ENCODE measurements at regions not wholly inside any gene's neighbourhood (a gene's known extent, or its start where the extent isn't known, plus 50 kb on each side); places are given as distances from the start of the nearest gene placed in this dataset.

GRCh38 chr12:58067610-58068387 lies 126.4 kb downstream of the ATP23 start:
- Histone ChIP-seq H4K20me1 (ENCODE audit: insufficient read depth, low read length) (no peaks in the 10 kb centered on the region), H3K4me1 (ENCODE audit: control insufficient read depth in 1 of 2, insufficient read depth in 2 of 2, low read length in 2 of 2) (peaks cover 0 to 4% of the 10 kb centered on the region in 2 donors), H3K27me3 (ENCODE audit: control insufficient read depth in 2 of 2, insufficient read depth in 2 of 2, low read length in 2 of 2) (no peaks in the 10 kb centered on the region), H3K9ac (ENCODE audit: insufficient read depth, low read length, poor library complexity, severe bottlenecking) (no peak overlapping the region), H3K36me3 (replicated peaks in 1 of 2; ENCODE audit: control insufficient read depth in 1 of 2, insufficient read depth in 2 of 2, low read length in 2 of 2) (no peaks in the 10 kb centered on the region), H3K9me3 (replicated peaks in 1 of 2; ENCODE audit: control insufficient read depth in 1 of 2, insufficient read depth in 1 of 2, low read length in 2 of 2) (no peaks in the 10 kb centered on the region), H3K79me2 (ENCODE audit: insufficient read depth, low read length) (no peaks in the 10 kb centered on the region), H3K4me3 (replicated peaks in 1 of 3; ENCODE audit: low read depth in 2 of 3, low read length in 3 of 3) (no peak overlapping the region), H2AFZ (ENCODE audit: insufficient read depth, low read depth, low read length, poor library complexity, severe bottlenecking) (no peak overlapping the region), H3K4me2 (replicated peaks; ENCODE audit: extremely low read depth, low read length, poor library complexity, severe bottlenecking) (no peak overlapping the region), H3K27ac (ENCODE audit: low read depth in 1 of 2, low read length in 2 of 2) (no peak overlapping the region)
- no CpG with 5 or more reads among the region's 1 CpG for WGBS (ENCODE audit: insufficient coverage)
- Mint-ChIP-seq H3K27ac (no peak overlapping the region), H3K4me3 (no peak overlapping the region), H3K4me1 (peaks cover 13% of the 10 kb centered on the region), H3K9me3 (peaks cover 0 to 9% (median 4%) of the 10 kb centered on the region in 7 donors), H3K27me3 (ENCODE audit: low read depth in 3 of 3) (no peaks in the 10 kb centered on the region), H3K36me3 (no peaks in the 10 kb centered on the region)
- no peak for TF ChIP-seq CTCF (IDR thresholded peaks at IDR 0.05)
- DNase-seq = no peak
- intact Hi-C loops (cut with micrococcal nuclease) = no loop called here

- no peaks in the 10 kb centered on the region for H3K36me3 Mint-ChIP-seq
- Histone ChIP-seq H3K27me3 (ENCODE audit: control insufficient read depth in 2 of 2, insufficient read depth in 2 of 2, low read length in 2 of 2) (no peaks in the 10 kb centered on the region), H3K9me3 (replicated peaks in 1 of 2; ENCODE audit: control insufficient read depth in 1 of 2, insufficient read depth in 1 of 2, low read length in 2 of 2) (no peaks in the 10 kb centered on the region), H4K20me1 (ENCODE audit: insufficient read depth, low read length) (no peaks in the 10 kb centered on the region), H3K9ac (ENCODE audit: insufficient read depth, low read length, poor library complexity, severe bottlenecking) (no peak overlapping the region), H3K4me1 (ENCODE audit: control insufficient read depth in 1 of 2, insufficient read depth in 2 of 2, low read length in 2 of 2) (peaks cover 0 to 4% of the 10 kb centered on the region in 2 donors), H2AFZ (ENCODE audit: insufficient read depth, low read depth, low read length, poor library complexity, severe bottlenecking) (no peak overlapping the region), H3K4me2 (replicated peaks; ENCODE audit: extremely low read depth, low read length, poor library complexity, severe bottlenecking) (no peak overlapping the region), H3K4me3 (replicated peaks in 1 of 3; ENCODE audit: low read depth in 2 of 3, low read length in 3 of 3) (no peak overlapping the region), H3K79me2 (ENCODE audit: insufficient read depth, low read length) (no peaks in the 10 kb centered on the region), H3K27ac (ENCODE audit: low read depth in 1 of 2, low read length in 2 of 2) (no peak overlapping the region), H3K36me3 (replicated peaks in 1 of 2; ENCODE audit: control insufficient read depth in 1 of 2, insufficient read depth in 2 of 2, low read length in 2 of 2) (no peaks in the 10 kb centered on the region)
- H3K27me3 Mint-ChIP-seq (ENCODE audit: low read depth in 3 of 3) = no peaks in the 10 kb centered on the region
- no peak for TF ChIP-seq CTCF (IDR thresholded peaks at IDR 0.05)
- no peak overlapping the region for H3K27ac Mint-ChIP-seq
- H3K4me3 Mint-ChIP-seq = no peak overlapping the region
- intact Hi-C loops (cut with micrococcal nuclease) = no loop called here
- no peak for DNase-seq
- H3K4me1 Mint-ChIP-seq = peaks cover 13% of the 10 kb centered on the region
- H3K9me3 Mint-ChIP-seq = peaks cover 0 to 9% (median 4%) of the 10 kb centered on the region in 7 donors
Measured at GRCh38 chr12:58068706-58069105, 127.3 kb downstream of the ATP23 start.

Data from CD14-positive monocyte (primary cell).